Suprapubic skin (tissue), 4 donors: ENCODE measurements at regions not wholly inside any gene's neighbourhood (a gene's known extent, or its start where the extent isn't known, plus 50 kb on each side); places are given as distances from the start of the nearest gene placed in this dataset.

Experiments
- CTCF ChIP-seq, 2 donors: fragments of 200-600 bp in 1 of 2; fragments of 450-650 bp in 1 of 2; sonication (generic) in 1 of 2; IDR thresholded peaks; one replicate each; pipeline ENCODE4 v1.5.1; 2016 to 2019; ENCODE audit warnings: antibody characterized with exemption in 2 of 2, mild to moderate bottlenecking in 1 of 2, moderate library complexity in 1 of 2
- EP300 ChIP-seq: sonication (generic); formaldehyde crosslinking; IDR thresholded peaks from one replicate; pipeline ENCODE4 v1.6.1; 2017; ENCODE audit warnings: antibody characterized with exemption
- POLR2AphosphoS5 ChIP-seq, 3 donors: sonication (generic); formaldehyde crosslinking; IDR thresholded peaks; one replicate each; pipeline ENCODE4 v1.6.1; 2017; ENCODE audit warnings: antibody characterized with exemption in 3 of 3

- TF ChIP-seq CTCF (IDR thresholded peaks at IDR 0.05), result no peak
- no peak for TF ChIP-seq EP300
- TF ChIP-seq POLR2AphosphoS5 (IDR thresholded peaks at IDR 0.05), result no peak
These were observed 495.7 kb downstream of the SLITRK1 start for GRCh38 chr13:83386609-83387008.
